Activated naive CD8-positive, alpha-beta T cell (primary cell): ENCODE measurements at regions not wholly inside any gene's neighbourhood (a gene's known extent, or its start where the extent isn't known, plus 50 kb on each side); places are given as distances from the start of the nearest gene placed in this dataset.
"Not testable (repeated sequence)": the region's sequence is repeated elsewhere in the genome, so short reads cannot be mapped to it uniquely, and the experiment has no call there.

Experiments used
- H3K27ac Mint-ChIP-seq: one replicate; pipeline ENCODE4 v1.8.0; 2021; ENCODE audit warnings: mixed read lengths
- H3K27me3 Mint-ChIP-seq: one replicate; pipeline ENCODE4 v1.8.0; 2021; ENCODE audit warnings: mixed read lengths
- H3K36me3 Mint-ChIP-seq: one replicate; pipeline ENCODE4 v1.8.0; 2021; ENCODE audit warnings: mixed read lengths
- H3K4me1 Mint-ChIP-seq: one replicate; pipeline ENCODE4 v1.8.0; 2021; ENCODE audit warnings: low read depth, mixed read lengths
- H3K4me3 Mint-ChIP-seq: one replicate; pipeline ENCODE4 v1.8.0; 2021; ENCODE audit warnings: mild to moderate bottlenecking, mixed read lengths
- H3K9me3 Mint-ChIP-seq: one replicate; pipeline ENCODE4 v1.8.0; 2021; ENCODE audit warnings: low read depth, mixed read lengths

- H3K4me3 Mint-ChIP-seq = no peak overlapping the region
- peaks cover 11% of the 10 kb centered on the region for H3K9me3 Mint-ChIP-seq
- no peak overlapping the region for H3K27ac Mint-ChIP-seq
- H3K4me1 Mint-ChIP-seq = no peaks in the 10 kb centered on the region
- no peaks in the 10 kb centered on the region for H3K27me3 Mint-ChIP-seq
- no peaks in the 10 kb centered on the region for H3K36me3 Mint-ChIP-seq
Observed at GRCh38 chr12:87556985-87557384, 472.2 kb downstream of the C12orf50 start.

DNA sequence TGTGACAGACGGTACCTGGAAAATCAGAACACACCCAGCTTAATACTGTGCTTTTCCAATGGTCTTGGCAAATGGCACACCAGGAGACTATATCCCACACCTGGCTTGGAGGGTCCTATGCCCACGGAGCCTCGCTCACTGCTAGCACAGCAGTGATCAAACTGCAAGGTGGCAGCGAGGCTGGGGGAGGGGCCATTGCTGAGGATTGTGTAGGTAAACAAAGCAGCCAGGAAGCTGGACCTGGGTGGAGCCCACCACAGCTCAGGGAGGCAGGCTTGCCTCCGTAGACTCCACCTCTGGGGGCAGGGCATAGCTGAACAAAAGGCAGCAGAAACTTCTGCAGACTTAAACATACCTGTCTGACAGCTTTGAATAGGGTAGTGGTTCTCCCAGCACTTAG is 498.0 kb downstream of the C12orf50 start:
- H3K36me3 Mint-ChIP-seq, H3K27me3 Mint-ChIP-seq, H3K4me3 Mint-ChIP-seq, H3K4me1 Mint-ChIP-seq, H3K27ac Mint-ChIP-seq, H3K9me3 Mint-ChIP-seq: not testable (repeated sequence)

GRCh38 chr12:87529413-87529812 is 499.8 kb downstream of the C12orf50 start:
- Mint-ChIP-seq H3K27me3 (no peaks in the 10 kb centered on the region), H3K4me3 (no peak overlapping the region), H3K9me3 (peaks cover 4% of the 10 kb centered on the region), H3K4me1 (no peaks in the 10 kb centered on the region), H3K27ac (no peak overlapping the region), H3K36me3 (no peaks in the 10 kb centered on the region)

- Mint-ChIP-seq H3K27ac (no peak overlapping the region), H3K4me1 (no peaks in the 10 kb centered on the region), H3K36me3 (no peaks in the 10 kb centered on the region), H3K4me3 (no peak overlapping the region), H3K9me3 (peaks cover 3% of the 10 kb centered on the region), H3K27me3 (no peaks in the 10 kb centered on the region)
Observed at GRCh38 chr12:87520968-87521367, 508.2 kb downstream of the C12orf50 start.

DNA sequence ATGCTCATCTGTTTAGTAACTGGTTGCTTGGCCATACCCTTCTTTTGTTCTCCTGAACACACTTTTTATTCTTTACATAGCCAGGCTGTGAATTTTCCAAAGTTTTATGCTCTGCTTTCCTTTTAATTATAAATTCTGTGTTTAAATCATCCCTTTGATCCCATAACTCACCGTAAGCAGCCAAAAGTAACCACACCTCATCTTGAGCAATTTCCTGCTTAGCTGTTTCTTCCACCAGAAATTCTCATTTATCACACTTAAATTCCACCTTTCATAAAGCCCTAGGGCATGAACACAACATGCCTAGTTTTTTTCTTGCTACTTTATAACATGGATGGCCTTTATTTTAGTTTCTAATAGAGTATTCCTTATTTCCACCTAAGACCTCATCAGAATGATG is 510.7 kb downstream of the C12orf50 start:
- Mint-ChIP-seq H3K36me3 (no peaks in the 10 kb centered on the region), H3K4me1 (no peaks in the 10 kb centered on the region), H3K9me3 (peaks cover 3% of the 10 kb centered on the region), H3K4me3 (no peak overlapping the region), H3K27me3 (no peaks in the 10 kb centered on the region), H3K27ac (no peak overlapping the region)

DNA sequence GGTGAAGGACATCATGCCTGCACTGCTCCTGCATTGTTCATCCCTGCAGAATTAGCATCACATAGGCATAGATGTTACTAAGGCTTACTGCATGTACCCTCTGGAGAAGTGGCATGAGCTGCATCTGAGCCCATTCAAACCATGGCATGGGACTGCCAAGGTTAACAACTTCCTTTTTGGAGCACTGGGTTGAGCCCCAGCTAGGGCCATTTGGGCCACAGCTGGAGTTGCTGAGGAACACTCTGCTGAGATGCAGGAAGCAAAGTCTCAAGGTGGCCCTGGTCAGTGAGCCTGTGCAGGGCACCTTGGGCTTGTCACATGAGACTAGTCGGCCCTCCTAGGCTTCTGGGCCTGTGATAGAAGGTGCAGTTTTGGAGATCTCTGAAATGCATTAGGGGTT is 511.2 kb downstream of the C12orf50 start:
- H3K4me1 Mint-ChIP-seq = no peaks in the 10 kb centered on the region
- no peaks in the 10 kb centered on the region for H3K36me3 Mint-ChIP-seq
- peaks cover 3% of the 10 kb centered on the region for H3K9me3 Mint-ChIP-seq
- no peaks in the 10 kb centered on the region for H3K27me3 Mint-ChIP-seq
- no peak overlapping the region for H3K4me3 Mint-ChIP-seq
- no peak overlapping the region for H3K27ac Mint-ChIP-seq

DNA sequence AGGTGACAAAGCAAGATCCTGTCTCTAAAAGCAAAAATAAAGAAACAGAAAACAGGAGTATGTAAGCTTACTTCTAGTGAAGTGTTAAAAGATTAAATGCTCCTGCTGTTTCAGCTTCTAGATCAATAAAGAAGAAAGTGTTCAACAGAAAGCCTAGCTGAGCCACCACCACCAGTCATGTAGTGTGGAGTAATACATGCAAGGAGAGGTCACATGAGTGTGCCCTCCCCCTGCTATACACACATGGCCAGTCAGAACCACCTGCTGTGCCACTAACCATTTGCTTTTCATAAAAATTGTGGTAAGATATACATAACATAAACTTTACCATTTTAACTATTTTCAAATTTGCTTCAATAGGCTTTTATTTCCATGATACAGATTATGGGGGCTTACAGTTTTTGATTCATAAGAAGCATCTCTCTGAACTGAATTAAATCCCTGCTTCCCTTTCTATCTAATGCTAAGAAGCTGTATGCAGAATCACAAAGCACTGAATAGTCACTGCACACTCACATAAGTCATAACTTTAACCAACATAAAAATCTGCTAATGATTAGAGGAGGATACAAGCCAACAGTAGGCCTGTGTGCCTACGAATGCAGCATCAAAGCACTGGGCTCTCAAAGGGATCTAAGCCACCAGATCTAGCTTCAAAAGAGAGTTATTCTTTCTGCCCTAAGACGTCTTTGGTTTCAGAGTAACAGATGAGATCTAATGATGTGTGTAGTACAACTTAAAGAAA is 515.5 kb downstream of the C12orf50 start:
- H3K4me1 Mint-ChIP-seq = no peaks in the 10 kb centered on the region
- no peaks in the 10 kb centered on the region for H3K27me3 Mint-ChIP-seq
- H3K36me3 Mint-ChIP-seq = no peaks in the 10 kb centered on the region
- no peaks in the 10 kb centered on the region for H3K9me3 Mint-ChIP-seq
- H3K4me3 Mint-ChIP-seq = no peak overlapping the region
- no peak overlapping the region for H3K27ac Mint-ChIP-seq

DNA sequence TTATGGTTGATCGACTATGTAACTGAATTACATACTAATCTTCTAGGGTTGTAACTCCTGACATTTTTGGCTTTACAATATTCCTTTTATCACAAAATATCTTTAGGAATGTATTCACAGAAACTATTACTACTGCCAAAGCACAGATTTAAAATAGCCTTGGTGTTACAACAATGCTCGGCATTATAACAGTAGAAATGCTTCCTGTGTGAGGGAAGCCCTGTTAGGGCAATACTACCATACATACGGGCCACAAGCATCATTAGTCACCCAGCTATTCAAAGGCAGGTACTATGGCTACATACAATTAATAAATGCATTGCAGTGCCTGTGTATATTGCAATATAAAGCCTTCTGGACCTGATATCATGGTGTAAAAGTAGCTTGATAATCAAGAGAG is 517.8 kb downstream of the C12orf50 start:
- Mint-ChIP-seq H3K36me3 (no peaks in the 10 kb centered on the region), H3K4me1 (no peaks in the 10 kb centered on the region), H3K4me3 (no peak overlapping the region), H3K27me3 (no peaks in the 10 kb centered on the region), H3K9me3 (peaks cover 4% of the 10 kb centered on the region), H3K27ac (no peak overlapping the region)

GRCh38 chr12:87509237-87509820 is 519.9 kb downstream of the C12orf50 start:
- H3K36me3 Mint-ChIP-seq = no peaks in the 10 kb centered on the region
- H3K4me1 Mint-ChIP-seq = no peaks in the 10 kb centered on the region
- no peaks in the 10 kb centered on the region for H3K27me3 Mint-ChIP-seq
- no peak overlapping the region for H3K4me3 Mint-ChIP-seq
- peaks cover 7% of the 10 kb centered on the region for H3K9me3 Mint-ChIP-seq
- no peak overlapping the region for H3K27ac Mint-ChIP-seq

GRCh38 chr12:87491598-87491997 is 537.6 kb downstream of the C12orf50 start:
- Mint-ChIP-seq H3K4me3 (no peak overlapping the region), H3K27ac (no peak overlapping the region), H3K4me1 (no peaks in the 10 kb centered on the region), H3K9me3 (no peaks in the 10 kb centered on the region), H3K27me3 (no peaks in the 10 kb centered on the region), H3K36me3 (no peaks in the 10 kb centered on the region)

DNA sequence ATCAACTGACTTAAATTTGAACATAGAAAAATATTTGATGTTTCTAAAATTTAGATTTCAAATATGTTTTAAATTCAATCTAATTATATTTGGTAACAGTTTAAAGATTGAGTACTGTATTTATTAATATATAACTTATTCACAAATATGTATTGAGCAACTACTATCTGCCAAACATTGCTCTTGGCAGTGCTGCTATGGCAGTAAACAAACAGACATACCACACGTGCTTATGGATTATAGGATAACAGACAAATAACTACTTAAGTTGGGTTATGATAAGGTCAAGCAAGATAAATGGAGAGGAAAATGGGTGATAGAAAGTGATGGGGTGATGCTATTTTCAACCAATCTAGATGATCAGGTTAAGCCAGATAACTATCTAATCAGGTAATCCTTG is 538.1 kb downstream of the C12orf50 start:
- no peak overlapping the region for H3K4me3 Mint-ChIP-seq
- H3K9me3 Mint-ChIP-seq = no peaks in the 10 kb centered on the region
- H3K27ac Mint-ChIP-seq = no peak overlapping the region
- no peaks in the 10 kb centered on the region for H3K4me1 Mint-ChIP-seq
- no peaks in the 10 kb centered on the region for H3K36me3 Mint-ChIP-seq
- H3K27me3 Mint-ChIP-seq = no peaks in the 10 kb centered on the region

- Mint-ChIP-seq H3K4me3 (no peak overlapping the region), H3K4me1 (no peaks in the 10 kb centered on the region), H3K9me3 (peaks cover 8% of the 10 kb centered on the region), H3K27me3 (no peaks in the 10 kb centered on the region), H3K36me3 (no peaks in the 10 kb centered on the region), H3K27ac (no peak overlapping the region)
Observed at GRCh38 chr12:87469295-87469694, 559.9 kb downstream of the C12orf50 start.

- Mint-ChIP-seq H3K27ac (no peak overlapping the region), H3K9me3 (peaks cover 3% of the 10 kb centered on the region), H3K4me3 (no peak overlapping the region), H3K36me3 (no peaks in the 10 kb centered on the region), H3K27me3 (no peaks in the 10 kb centered on the region), H3K4me1 (no peaks in the 10 kb centered on the region)
Observed at GRCh38 chr12:87467936-87468335, 561.3 kb downstream of the C12orf50 start.

- Mint-ChIP-seq H3K27me3 (no peaks in the 10 kb centered on the region), H3K4me1 (no peaks in the 10 kb centered on the region), H3K9me3 (peaks cover 11% of the 10 kb centered on the region), H3K4me3 (no peak overlapping the region), H3K36me3 (no peaks in the 10 kb centered on the region), H3K27ac (no peak overlapping the region)
Observed at GRCh38 chr12:87464565-87464964, 564.6 kb downstream of the C12orf50 start.

GRCh38 chr12:87444039-87444438 is 585.2 kb downstream of the C12orf50 start:
- Mint-ChIP-seq H3K9me3 (peaks cover 4% of the 10 kb centered on the region), H3K36me3 (no peaks in the 10 kb centered on the region), H3K4me3 (no peak overlapping the region), H3K27me3 (no peaks in the 10 kb centered on the region), H3K4me1 (no peaks in the 10 kb centered on the region), H3K27ac (no peak overlapping the region)

DNA sequence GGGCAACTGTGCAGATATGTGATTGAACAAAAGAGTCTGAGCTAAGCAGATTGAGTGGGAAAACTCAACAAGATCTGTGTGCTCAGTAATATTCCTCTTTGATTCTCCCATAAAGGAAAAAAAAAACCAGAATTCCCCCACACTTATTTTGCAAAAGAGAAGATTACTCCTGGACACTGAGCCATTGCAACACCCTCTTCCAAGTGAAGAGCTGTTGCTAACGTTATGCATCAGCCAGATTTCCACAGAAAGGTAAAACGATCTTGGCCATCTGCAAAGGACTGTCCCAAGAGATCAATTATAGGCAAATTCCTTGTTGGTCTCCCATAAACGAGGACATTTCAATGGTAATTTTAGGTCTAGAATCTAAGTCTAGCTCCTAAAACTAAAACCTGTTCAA is 587.7 kb downstream of the C12orf50 start:
- no peaks in the 10 kb centered on the region for H3K4me1 Mint-ChIP-seq
- H3K36me3 Mint-ChIP-seq = no peaks in the 10 kb centered on the region
- H3K27me3 Mint-ChIP-seq = no peaks in the 10 kb centered on the region
- H3K27ac Mint-ChIP-seq = no peak overlapping the region
- no peak overlapping the region for H3K4me3 Mint-ChIP-seq
- H3K9me3 Mint-ChIP-seq = peaks cover 11% of the 10 kb centered on the region
